ENCODE measurements at regions not wholly inside any gene's neighbourhood (a gene's known extent, or its start where the extent isn't known, plus 50 kb on each side); places are given as distances from the start of the nearest gene placed in this dataset.

- CTCF ChIA-PET, result no interaction called here
- Histone ChIP-seq H3K27ac (ENCODE audit: low read depth in 2 of 2, low read length in 1 of 2) (no peak overlapping the region), H3K4me1 (ENCODE audit: control insufficient read depth in 1 of 2, insufficient read depth in 2 of 2, low read depth in 1 of 2, low read length in 1 of 2) (peaks cover 0 to 4% of the 10 kb centered on the region in 2 experiments; a peak in 1 of 4 replicates), H3F3A (replicated peaks; ENCODE audit: insufficient read depth) (no peaks in the 10 kb centered on the region), H3K4me2 (no peak overlapping the region), H2AFZ (ENCODE audit: low read depth) (no peak overlapping the region), H3K79me2 (ENCODE audit: insufficient read depth) (no peaks in the 10 kb centered on the region), H3K9me3 (no peaks in the 10 kb centered on the region), H3K9me2 (no peaks in the 10 kb centered on the region), H3K4me3 (ENCODE audit: low read depth in 2 of 2, low read length in 1 of 2) (no peak overlapping the region), H3K9ac (no peak overlapping the region), H4K20me1 (ENCODE audit: insufficient read depth) (no peaks in the 10 kb centered on the region), H3K36me3 (replicated peaks in 1 of 2; ENCODE audit: control insufficient read depth in 1 of 2, insufficient read depth in 2 of 2, low read length in 1 of 2) (no peaks in the 10 kb centered on the region), H3K27me3 (ENCODE audit: insufficient read depth) (peaks cover 6% of the 10 kb centered on the region)
- TF ChIP-seq CTCF (IDR thresholded peaks at IDR 0.05) (no peak), USF1 (IDR thresholded peaks at IDR 0.05; ENCODE audit: borderline replicate concordance, low read depth) (no peak), MXI1 (IDR thresholded peaks at IDR 0.05; ENCODE audit: low read depth, low read length) (no peak)
- WGBS (ENCODE audit: low lambda C conversion rate), result 54% methylated on average over 2 of the region's 3 CpGs
- DNase-seq, result no peak
- POLR2A ChIA-PET, result interaction anchor here (0.9 kb wide), 1 partner anchor 99 kb away, joined by 3 read pairs; no protein-coding TSS in a partner anchor
These were observed 90.0 kb downstream of the FAM43A start for GRCh38 chr3:194775731-194776130.

- H3K36me3 ChIP-seq (replicated peaks in 1 of 2; ENCODE audit: control insufficient read depth in 1 of 2, insufficient read depth in 2 of 2, low read length in 1 of 2), result no peaks in the 10 kb centered on the region
- TF ChIP-seq MAX (IDR thresholded peaks at IDR 0.05; ENCODE audit: low read depth) (no peak), CTCF (IDR thresholded peaks at IDR 0.05) (no peak), NRF1 (IDR thresholded peaks at IDR 0.05; ENCODE audit: low read depth, low read length) (no peak), ZBTB33 (IDR thresholded peaks at IDR 0.05; ENCODE audit: borderline replicate concordance, low read depth) (no peak), IRF3 (IDR thresholded peaks at IDR 0.05; ENCODE audit: low read depth, low read length) (no peak), JUND (IDR thresholded peaks at IDR 0.05) (no peak)
These were observed 92.0 kb downstream of the FAM43A start for GRCh38 chr3:194777729-194778128.

More at GRCh38 chr3:194777729-194778128, 92.0 kb downstream of the FAM43A start:
- Histone ChIP-seq H3K27ac (ENCODE audit: low read depth in 2 of 2, low read length in 1 of 2) (no peak overlapping the region), H3K79me2 (ENCODE audit: insufficient read depth) (no peaks in the 10 kb centered on the region), H3K4me2 (no peak overlapping the region), H3F3A (replicated peaks; ENCODE audit: insufficient read depth) (no peaks in the 10 kb centered on the region), H3K4me3 (ENCODE audit: low read depth in 2 of 2, low read length in 1 of 2) (no peak overlapping the region), H3K9me2 (no peaks in the 10 kb centered on the region), H3K27me3 (ENCODE audit: insufficient read depth) (peaks cover 6% of the 10 kb centered on the region), H3K9ac (no peak overlapping the region), H2AFZ (ENCODE audit: low read depth) (no peak overlapping the region), H3K9me3 (no peaks in the 10 kb centered on the region), H4K20me1 (ENCODE audit: insufficient read depth) (no peaks in the 10 kb centered on the region), H3K4me1 (ENCODE audit: control insufficient read depth in 1 of 2, insufficient read depth in 2 of 2, low read depth in 1 of 2, low read length in 1 of 2) (peaks cover 2 to 4% of the 10 kb centered on the region in 2 experiments; a peak in 1 of 4 replicates)
- ChIA-PET CTCF (interaction anchor here (1.3 to 1.5 kb wide), 2 partner anchors 95 to 329 kb away, joined by 3 read pairs; no protein-coding TSS in a partner anchor), POLR2A (interaction anchor here (0.6 kb wide), 1 partner anchor 9 kb away, joined by 4 read pairs; no protein-coding TSS in a partner anchor)
- DNase-seq, result no peak
- 39% methylated on average over 5 of the region's 5 CpGs for WGBS (ENCODE audit: low lambda C conversion rate)
